ENCODE measurements at regions not wholly inside any gene's neighbourhood (a gene's known extent, or its start where the extent isn't known, plus 50 kb on each side); places are given as distances from the start of the nearest gene placed in this dataset.
"Not testable (repeated sequence)": the region's sequence is repeated elsewhere in the genome, so short reads cannot be mapped to it uniquely, and the experiment has no call there.

DNA sequence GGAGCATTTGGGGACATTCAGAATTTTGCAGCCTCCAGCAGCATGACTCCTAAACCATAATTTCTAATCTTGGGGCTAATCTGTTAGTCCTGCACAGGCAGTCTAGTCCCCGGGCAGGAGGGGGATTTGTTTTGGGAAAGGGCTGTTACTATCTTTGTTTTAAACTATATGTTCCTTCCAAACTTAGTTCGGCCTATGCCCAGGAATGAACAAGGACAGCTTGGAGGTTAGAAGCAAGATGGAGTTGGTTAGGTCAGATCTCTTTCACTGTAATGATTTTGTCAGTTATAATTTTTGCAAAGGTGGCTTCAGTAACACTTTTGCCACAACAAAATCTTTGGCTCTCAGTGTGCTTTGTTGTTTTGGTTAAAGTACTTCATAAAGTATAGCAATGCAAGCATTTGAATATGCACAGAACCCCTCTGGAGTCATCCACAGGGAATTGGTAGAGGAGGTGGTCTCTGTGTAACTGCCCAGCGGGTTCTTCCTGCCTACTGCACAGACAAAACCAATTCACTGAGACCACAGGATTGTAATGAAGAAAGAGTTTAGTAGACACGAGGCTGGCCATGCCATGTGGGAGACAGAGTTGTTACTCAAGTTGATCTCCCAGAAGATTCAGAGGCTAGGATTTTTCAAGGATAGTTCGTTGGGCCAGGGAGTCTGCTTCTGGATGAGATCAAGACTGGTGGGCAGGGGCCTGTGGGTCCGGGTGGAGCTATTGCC, 224.1 kb upstream of the MYLIP start:
- no peak for DNase-seq (ENCODE audit: low read depth, low spot score)

DNA sequence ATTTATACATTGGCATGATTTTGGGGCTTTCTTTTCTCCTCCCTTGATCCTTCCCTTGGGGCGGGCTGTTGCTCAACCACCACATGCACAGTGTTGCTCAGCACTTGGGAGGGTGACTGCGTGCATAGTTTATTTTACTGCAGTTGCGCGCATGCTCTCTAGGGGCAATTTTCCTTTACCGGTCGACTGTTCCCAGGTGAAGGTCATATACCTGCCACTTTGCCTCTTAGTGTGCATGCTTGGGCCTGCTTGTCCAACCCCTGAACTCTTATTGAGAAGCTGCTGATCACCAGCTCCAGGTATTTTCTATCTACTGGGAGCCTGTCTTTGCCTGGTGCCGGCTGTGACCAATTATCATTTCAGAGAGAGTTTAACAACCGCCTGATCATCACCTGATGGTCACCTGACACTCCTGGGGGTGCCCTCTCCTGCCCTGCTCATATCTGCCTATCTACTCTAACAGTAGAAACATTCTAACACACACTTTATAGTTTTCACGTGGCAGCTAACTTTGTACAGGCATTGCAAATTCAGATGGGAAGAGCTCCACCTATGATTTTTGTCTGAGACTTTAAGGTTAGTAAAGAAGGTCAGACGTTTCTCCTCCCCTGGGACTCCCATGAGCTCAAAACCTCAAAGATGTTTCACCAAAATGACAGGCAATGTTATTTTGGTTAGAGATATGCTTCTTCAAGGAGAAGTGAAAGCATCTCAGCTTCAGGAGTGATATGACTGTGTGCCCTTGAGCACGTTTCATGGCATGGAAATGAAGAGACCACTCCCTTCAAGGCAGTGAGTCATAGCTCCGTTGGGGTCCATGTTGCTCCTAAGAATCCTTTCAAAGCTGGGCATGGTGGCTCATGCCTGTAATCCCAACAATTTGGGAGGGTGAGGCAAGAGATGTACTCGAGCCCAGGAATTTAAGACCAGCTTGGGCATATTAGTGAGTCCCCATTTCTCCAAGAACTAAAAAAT, 227.5 kb upstream of the MYLIP start:
- DNase-seq (ENCODE audit: low read depth, low spot score) = no peak

GRCh38 chr6:15898693-15899092, 230.2 kb upstream of the MYLIP start:
- no peak for DNase-seq (ENCODE audit: low read depth, low spot score)

DNA sequence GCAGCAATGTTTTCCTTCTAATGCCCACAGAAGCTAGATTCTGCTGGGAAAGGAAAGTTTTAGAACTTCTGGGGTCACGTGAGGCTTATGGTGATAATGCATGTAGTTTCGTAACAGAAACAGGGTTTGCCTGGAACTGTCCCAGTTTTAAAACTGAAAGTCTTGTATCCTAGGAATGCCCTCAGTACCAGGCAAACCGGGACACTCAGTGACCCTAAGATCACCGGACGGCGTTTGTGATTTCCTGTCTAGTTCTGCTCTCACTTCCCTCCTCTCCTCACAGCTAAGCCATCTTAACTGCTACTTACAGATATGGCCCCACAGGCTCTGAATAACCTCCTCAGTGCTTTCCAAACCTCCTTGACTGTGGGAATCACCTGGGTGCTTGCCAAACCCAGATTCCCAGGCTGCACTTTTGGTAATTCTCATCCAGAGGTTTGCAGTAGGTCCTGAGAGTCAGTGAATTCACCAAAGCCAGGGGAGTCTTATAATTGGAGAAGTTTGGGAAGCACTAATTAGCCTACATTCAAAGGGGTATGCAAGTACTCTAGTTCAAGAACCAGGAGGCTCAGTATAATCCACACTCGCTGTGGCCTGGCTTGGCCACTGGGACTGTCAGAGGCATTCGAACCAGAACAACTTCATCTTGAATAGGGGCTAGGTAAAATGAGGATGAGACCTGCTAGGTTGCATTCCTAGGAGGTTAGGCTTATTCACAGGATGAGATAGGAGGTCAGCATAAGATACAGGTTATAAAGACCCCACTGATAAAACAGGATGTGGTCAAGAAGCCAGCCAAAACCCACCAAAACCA, 231.6 kb upstream of the MYLIP start:
- DNase-seq (ENCODE audit: low read depth, low spot score) = peak; percentile 14

- DNase-seq (ENCODE audit: low read depth, low spot score) = no peak
Measured at GRCh38 chr6:15894973-15895725, 232.3 kb upstream of the DTNBP1 start.

DNA sequence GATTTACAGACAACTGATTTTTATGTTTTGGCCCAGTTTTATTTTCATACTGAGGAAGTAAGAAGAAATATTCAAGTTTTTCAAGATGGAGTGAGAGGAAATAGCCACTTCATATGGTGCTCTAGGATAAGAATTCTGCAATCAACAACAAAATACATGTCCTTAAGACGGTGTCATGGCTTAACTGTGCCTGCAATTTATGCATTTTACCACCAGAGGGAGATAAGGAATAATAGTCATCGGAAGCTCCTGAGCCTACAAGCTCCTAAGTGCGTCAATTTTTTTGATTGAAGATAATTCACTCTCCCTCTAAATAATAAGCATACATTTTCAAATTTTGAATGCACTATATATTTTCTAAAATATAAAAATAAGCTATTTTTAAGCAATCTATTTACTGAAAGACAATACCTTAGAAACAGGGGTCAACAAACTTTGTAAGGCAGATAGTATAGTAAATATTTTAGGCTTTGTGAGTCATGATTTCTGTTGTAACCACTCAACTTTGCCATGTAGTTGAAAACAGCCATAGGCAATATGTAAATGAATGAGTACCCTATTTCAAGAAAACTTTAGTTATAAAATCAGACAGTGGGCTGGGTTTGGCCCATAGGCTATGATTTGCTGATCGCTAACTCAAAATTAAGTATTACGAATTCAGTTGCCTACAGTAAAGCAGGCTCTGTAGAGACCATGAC, 230.9 kb upstream of the DTNBP1 start:
- DNase-seq (ENCODE audit: low read depth, low spot score) = peak; percentile 19

DNA sequence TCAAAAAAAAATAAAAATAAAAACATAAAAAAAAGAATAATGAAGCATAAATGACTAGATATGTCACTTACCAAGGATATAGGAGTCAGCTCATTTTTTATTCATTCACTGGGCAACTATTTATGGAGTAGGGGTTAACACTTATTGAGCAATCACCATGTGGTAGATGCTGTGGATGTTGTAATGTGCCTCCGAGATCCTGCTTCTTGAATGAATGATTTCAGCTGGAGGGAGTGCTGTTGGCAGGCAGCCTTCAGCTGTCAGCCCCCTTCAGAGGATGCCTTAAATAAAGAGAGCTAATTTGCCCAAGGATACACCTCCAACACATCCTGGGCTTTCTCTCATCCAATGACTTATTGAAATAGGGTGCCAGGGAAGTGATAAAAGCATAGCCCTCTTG, 229.5 kb upstream of the DTNBP1 start:
- DNase-seq (ENCODE audit: low read depth, low spot score) = no peak

- no peak for DNase-seq (ENCODE audit: low read depth, low spot score)
Measured at GRCh38 chr6:15888798-15889772, 226.3 kb upstream of the DTNBP1 start.

DNA sequence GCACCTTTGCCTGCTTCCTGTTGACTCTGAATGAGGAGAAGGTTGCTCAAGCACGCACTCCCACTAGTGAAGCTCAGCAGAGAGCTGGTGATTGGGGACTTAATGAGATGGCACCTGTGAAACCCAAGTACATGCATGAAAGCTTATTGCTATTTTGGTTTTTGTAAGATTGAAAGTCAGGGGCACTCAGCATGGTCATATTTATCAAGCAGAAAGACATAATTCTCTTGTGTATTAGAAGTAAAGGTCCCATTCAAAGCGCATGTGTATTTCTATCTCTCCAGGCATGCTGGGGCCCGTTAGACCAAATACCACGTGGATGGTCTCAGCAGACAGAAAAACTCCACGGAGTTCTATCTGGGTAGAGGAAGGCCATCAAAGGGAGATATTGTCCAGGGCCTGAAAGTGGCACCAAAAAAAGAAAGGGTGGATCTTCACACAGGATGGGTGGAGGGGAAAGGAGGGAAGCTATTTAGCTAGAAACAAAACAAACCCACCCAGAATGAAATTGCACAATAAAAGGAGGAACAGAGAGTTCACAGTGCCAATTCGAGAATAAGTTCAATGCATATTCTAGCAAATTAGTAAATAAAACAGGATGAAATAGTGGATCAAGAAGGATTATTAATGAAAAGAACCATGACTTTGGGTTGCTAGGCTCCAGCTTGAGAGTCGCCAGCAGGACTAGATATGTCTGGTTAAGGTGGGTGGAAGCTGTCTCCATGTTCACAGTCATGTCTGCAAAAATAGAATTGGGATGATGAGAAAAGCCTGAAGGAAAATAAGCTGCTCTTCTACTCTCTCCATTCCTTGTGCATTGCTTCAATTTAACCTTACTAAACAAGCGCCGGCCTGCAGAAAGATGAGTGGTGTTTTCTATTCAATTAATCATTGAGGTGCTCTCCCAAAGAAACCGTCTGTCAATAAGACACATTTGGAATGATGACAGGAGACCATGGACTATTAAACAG, 224.9 kb upstream of the DTNBP1 start:
- DNase-seq (ENCODE audit: low read depth, low spot score) = no peak

DNA sequence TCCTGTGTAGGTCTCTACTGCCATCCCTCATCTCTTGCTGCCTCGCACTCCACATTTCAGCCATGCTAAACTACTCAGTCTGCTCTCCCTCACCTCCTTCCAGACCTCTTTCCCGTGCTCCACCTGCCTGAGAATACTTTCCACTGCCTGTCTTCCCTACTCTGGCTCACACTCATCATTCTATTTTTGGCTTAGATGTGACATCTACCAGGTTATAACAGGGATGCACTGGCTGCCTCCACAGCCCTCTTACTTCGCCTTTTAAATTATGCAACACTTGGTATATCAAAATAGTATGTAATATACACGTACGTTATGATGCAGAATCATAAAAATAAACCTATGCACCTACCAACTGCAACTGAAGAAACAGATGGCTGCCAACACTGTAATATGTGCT, 222.8 kb upstream of the DTNBP1 start:
- no peak for DNase-seq (ENCODE audit: low read depth, low spot score)

DNA sequence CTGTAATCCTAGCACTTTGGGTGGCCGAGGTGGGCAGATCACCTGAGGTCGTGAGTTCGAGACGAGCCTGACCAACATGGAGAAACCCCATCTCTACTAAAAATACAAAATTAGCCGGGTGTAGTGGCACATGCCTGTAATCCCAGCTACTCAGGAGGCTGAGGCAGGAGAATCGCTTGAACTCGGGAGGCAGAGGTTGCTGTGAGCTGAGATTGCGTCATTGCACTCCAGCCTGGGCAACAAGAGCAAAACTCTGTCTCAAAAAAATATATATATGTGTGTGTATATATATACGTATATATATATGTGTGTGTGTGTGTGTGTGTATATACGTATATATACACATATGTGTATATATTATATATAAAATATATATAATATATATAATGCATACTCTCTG, 220.8 kb upstream of the DTNBP1 start:
- not testable (repeated sequence) for DNase-seq (ENCODE audit: low read depth, low spot score)

DNA sequence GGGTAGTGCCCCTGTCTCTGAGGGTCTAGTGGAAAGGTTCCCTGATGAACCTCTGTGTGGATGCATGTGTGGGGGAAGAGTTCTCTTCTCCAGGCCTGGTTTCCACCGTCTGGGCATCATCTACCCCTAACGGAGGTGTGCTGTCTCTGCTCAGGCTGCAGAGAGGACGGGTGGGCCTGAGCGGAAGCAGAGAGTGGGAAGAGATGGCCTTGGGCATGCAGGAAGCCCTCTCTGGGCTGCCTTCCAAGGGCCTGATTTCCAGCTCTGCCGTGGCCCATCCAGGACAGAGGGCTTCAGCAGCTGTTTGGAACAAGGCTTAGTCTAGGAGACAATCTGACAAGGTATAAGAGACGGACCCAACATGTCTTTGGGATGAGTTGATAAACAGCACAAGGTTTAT, 220.1 kb upstream of the DTNBP1 start:
- no peak for DNase-seq (ENCODE audit: low read depth, low spot score)

DNA sequence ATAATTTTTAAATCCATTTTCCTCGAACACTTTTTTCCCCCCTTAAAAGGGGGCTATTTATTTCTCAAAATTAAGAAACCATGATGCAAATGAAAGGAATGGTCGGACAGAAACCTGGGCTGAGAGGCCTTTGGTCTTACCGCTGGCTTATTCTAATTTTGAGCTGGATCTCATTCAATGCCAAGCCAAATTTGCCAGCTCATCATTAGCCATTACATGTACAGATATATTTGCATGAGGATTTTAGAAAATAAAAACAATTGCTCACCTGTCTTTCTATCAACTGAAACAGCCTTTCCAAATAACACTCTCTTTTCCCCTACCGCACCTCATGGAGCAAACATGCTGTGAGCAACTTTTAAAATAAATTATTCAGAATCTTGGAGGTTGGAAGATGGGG, 219.5 kb upstream of the DTNBP1 start:
- no peak for DNase-seq (ENCODE audit: low read depth, low spot score)

DNA sequence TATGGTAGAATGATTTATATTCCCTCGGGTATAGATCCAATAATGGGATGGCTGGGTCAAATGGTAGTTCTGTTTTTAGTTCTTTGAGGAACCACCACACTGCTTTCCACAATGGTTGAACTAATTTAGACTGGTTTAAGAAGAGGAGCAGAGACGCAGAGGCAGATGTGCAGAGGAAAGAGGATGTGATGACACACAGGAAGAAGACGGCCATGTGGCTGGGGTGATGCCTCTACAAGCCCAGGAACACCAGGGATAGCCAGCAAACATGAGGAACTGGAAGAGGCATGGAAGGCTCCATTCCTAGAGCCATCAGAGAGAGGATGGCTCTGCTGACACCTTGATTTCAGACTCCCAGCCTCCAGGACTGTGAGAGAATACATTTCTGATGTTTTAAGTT, 218.3 kb upstream of the DTNBP1 start:
- no peak for DNase-seq (ENCODE audit: low read depth, low spot score)

- no peak for DNase-seq (ENCODE audit: low read depth, low spot score)
Measured at GRCh38 chr6:15880262-15880973, 217.6 kb upstream of the DTNBP1 start.

DNA sequence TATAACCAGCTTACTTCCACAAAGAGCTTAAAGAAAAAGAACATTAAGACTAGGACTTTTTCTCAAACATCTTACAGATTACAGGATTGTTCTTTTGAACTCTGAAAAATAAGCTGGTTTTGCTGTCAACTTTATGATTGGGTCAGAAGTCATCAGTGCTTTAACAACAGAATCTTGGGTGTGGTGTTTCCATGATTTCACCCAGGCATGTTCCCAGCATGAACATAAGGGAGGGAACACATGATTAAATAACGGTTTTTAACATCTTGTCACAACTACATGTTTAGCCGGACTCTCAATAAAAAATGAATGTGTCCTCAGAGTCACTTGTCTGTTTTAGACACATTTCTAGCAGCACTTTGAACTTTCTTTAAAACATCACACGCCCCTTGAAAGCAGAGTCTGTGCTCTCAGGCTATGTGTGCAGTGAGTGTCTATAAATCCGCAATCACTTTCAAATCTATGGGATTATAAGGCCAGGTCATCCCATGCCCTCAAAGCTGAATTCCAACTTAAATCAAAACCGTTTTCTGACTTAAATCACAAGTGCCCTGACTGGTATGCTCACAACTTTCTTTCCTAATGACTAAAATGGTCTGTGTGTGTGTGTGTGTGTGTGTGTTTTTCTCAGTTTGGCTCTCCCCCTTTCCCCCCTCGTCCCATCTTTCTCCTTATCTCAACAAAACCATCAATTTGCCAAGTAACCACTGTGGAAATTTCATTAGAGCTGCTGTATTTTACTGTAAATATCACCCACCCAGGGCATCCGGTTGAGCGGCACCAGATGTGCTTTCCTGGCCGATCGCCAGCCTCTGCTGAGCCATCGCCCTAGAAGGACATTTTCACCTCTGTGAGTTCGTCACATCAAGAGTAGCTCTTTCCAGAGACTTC, 216.8 kb upstream of the DTNBP1 start:
- no peak for DNase-seq (ENCODE audit: low read depth, low spot score)

DNA sequence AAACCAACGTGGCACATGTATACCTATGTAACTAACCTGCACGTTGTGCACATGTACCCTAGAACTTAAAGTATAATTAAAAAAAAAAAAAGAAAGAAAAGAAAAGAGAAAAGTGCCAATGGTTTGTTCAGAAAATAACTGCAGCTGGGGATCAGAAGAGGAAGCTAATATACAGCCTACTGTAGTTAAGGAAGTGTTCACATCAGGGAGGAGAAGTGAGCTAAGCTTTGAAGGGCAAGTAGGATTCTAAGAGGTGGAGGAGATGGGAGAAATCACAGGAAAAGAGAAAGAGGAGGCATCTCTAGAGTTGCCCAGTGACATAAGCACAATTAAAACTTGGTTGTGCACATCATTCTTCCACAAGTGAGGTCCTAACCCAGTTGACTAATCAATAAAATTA, 214.4 kb upstream of the DTNBP1 start:
- DNase-seq (ENCODE audit: low read depth, low spot score) = no peak

Measured in astrocyte of the hippocampus (primary cell).